SK-N-SH treated with all-trans-retinoic acid at 6 μM for 48 hours (cell line): ENCODE measurements at regions not wholly inside any gene's neighbourhood (a gene's known extent, or its start where the extent isn't known, plus 50 kb on each side); places are given as distances from the start of the nearest gene placed in this dataset.

ENCODE experiments used
- ATAC-seq: fragments of 200-7000 bp; cut with Tn5 transposase; 3 replicates; pipeline ENCODE4 v1.9.1; 2020; ENCODE audit warnings: mild to moderate bottlenecking, moderate library complexity
- ARNTL ChIP-seq: fragments of 450-650 bp; formaldehyde crosslinking; IDR thresholded peaks from 2 replicates; pipeline ENCODE4 v1.5.0; 2020; ENCODE audit warnings: low read depth, mild to moderate bottlenecking, moderate library complexity, borderline replicate concordance
- BACH2 ChIP-seq: fragments of 250-450 bp; sonication (Bioruptor Pico); IDR thresholded peaks from 2 replicates; pipeline ENCODE4 v1.9.0; 2021; ENCODE audit warnings: mild to moderate bottlenecking, borderline replicate concordance
- CREB5 ChIP-seq: fragments of 250-450 bp; sonication (Bioruptor Pico); IDR thresholded peaks from 2 replicates; pipeline ENCODE4 v1.5.1; 2020; ENCODE audit warnings: low read depth, mild to moderate bottlenecking, moderate library complexity
- CSDC2 ChIP-seq: fragments of 250-450 bp; sonication (Bioruptor Pico); IDR thresholded peaks from 2 replicates; pipeline ENCODE4 v1.5.0; 2020; ENCODE audit warnings: mild to moderate bottlenecking, moderate library complexity
- ESRRG ChIP-seq: fragments of 250-450 bp; sonication (Bioruptor Pico); IDR thresholded peaks from 2 replicates; pipeline ENCODE4 v1.6.1; 2021; ENCODE audit warnings: mild to moderate bottlenecking
- GLIS3 ChIP-seq: fragments of 250-450 bp; sonication (Bioruptor Pico); IDR thresholded peaks from 2 replicates; pipeline ENCODE4 v1.5.0; 2020; ENCODE audit warnings: mild to moderate bottlenecking, moderate library complexity
- ISL1 ChIP-seq: fragments of 250-450 bp; sonication (Bioruptor Pico); IDR thresholded peaks from 2 replicates; pipeline ENCODE4 v2.1.2; 2022; ENCODE audit warnings: mild to moderate bottlenecking, moderate library complexity
- PATZ1 ChIP-seq: fragments of 250-450 bp; sonication (Bioruptor Pico); IDR thresholded peaks from 2 replicates; pipeline ENCODE4 v1.8.0; 2020; ENCODE audit warnings: mild to moderate bottlenecking, moderate library complexity, borderline replicate concordance
- POU6F1 ChIP-seq: fragments of 250-450 bp; sonication (Bioruptor Pico); IDR thresholded peaks from 2 replicates; pipeline ENCODE4 v1.8.0; 2021; ENCODE audit warnings: low read depth, mild to moderate bottlenecking, moderate library complexity, borderline replicate concordance
- SNAI2 ChIP-seq: fragments of 250-450 bp; sonication (Bioruptor Pico); IDR thresholded peaks from 2 replicates; pipeline ENCODE4 v1.5.0; 2020; ENCODE audit warnings: mild to moderate bottlenecking, moderate library complexity
- TCF4 ChIP-seq: fragments of 250-450 bp; sonication (Bioruptor Pico); IDR thresholded peaks from 2 replicates; pipeline ENCODE4 v1.8.0; 2021; ENCODE audit warnings: mild to moderate bottlenecking, moderate library complexity, borderline replicate concordance
- TOX ChIP-seq: fragments of 250-450 bp; sonication (Bioruptor Pico); IDR thresholded peaks from 2 replicates; pipeline ENCODE4 v1.8.0; 2021; ENCODE audit warnings: mild to moderate bottlenecking, moderate library complexity, borderline replicate concordance
- TSHZ2 ChIP-seq: fragments of 250-450 bp; sonication (Bioruptor Pico); IDR thresholded peaks from 2 replicates; pipeline ENCODE4 v1.5.0; 2020; ENCODE audit warnings: mild to moderate bottlenecking, moderate library complexity
- ZFP3 ChIP-seq: fragments of 250-450 bp; sonication (Bioruptor Pico); IDR thresholded peaks from 2 replicates; pipeline ENCODE4 v1.5.0; 2020; ENCODE audit warnings: mild to moderate bottlenecking, moderate library complexity
- ZFP30 ChIP-seq: fragments of 450-650 bp; formaldehyde crosslinking; IDR thresholded peaks from 2 replicates; pipeline ENCODE4 v1.5.0; 2022; ENCODE audit warnings: mild to moderate bottlenecking, moderate library complexity
- ZNF565 ChIP-seq: fragments of 450-650 bp; formaldehyde crosslinking; conservative IDR thresholded peaks from 2 replicates; pipeline ENCODE4 v1.5.0; 2020; ENCODE audit warnings: low read depth, mild to moderate bottlenecking, moderate library complexity
- ZNF70 ChIP-seq: fragments of 450-650 bp; formaldehyde crosslinking; IDR thresholded peaks from 2 replicates; pipeline ENCODE4 v1.5.0; 2020; ENCODE audit warnings: mild to moderate bottlenecking, moderate library complexity
- ZNF8 ChIP-seq: fragments of 450-650 bp; formaldehyde crosslinking; IDR thresholded peaks from 2 replicates; pipeline ENCODE4 v1.5.0; 2020; ENCODE audit warnings: mild to moderate bottlenecking, moderate library complexity

- TF ChIP-seq TOX (no peak), SNAI2 (CRISPR knock-in tag) (no peak), ZNF8 (no peak), ZFP30 (no peak), TCF4 (CRISPR knock-in tag) (peak; percentile 90), POU6F1 (CRISPR knock-in tag) (no peak), PATZ1 (no peak), ISL1 (peak; percentile 53; the same call in 1 of the 2 replicates), CREB5 (CRISPR knock-in tag) (no peak), TSHZ2 (CRISPR knock-in tag) (peak; percentile 71; the same call in 1 of the 2 replicates)
- ATAC-seq, result peak; percentile 83
Measured at GRCh38 chr13:39892721-39893685, 237.5 kb downstream of the COG6 start.

GRCh38 chr13:39893808-39894207 lies 238.3 kb downstream of the COG6 start:
- no peak for ATAC-seq
- no peak for TF ChIP-seq CSDC2
- TF ChIP-seq SNAI2 (CRISPR knock-in tag), result no peak
- TF ChIP-seq ZNF70 (CRISPR knock-in tag), result no peak
- TF ChIP-seq PATZ1, result no peak
- no peak for TF ChIP-seq BACH2 (CRISPR knock-in tag)
- TF ChIP-seq POU6F1 (CRISPR knock-in tag), result no peak
- no peak for TF ChIP-seq GLIS3
- no peak for TF ChIP-seq ZNF8
- TF ChIP-seq ARNTL, result no peak
- no peak for TF ChIP-seq ZFP3 (CRISPR knock-in tag)

- no peak for ATAC-seq
- TF ChIP-seq ZNF565 (no peak), ESRRG (CRISPR knock-in tag) (no peak)
Measured at GRCh38 chr13:39894586-39894985, 239.1 kb downstream of the COG6 start.
